NCI-H1694 (cell line): ENCODE measurements at regions not wholly inside any gene's neighbourhood (a gene's known extent, or its start where the extent isn't known, plus 50 kb on each side); places are given as distances from the start of the nearest gene placed in this dataset.

ENCODE experiments used
- DNase-seq: peaks from one replicate; lab custom pipeline; 2025; lab: John Stamatoyannopoulos, UW

DNA sequence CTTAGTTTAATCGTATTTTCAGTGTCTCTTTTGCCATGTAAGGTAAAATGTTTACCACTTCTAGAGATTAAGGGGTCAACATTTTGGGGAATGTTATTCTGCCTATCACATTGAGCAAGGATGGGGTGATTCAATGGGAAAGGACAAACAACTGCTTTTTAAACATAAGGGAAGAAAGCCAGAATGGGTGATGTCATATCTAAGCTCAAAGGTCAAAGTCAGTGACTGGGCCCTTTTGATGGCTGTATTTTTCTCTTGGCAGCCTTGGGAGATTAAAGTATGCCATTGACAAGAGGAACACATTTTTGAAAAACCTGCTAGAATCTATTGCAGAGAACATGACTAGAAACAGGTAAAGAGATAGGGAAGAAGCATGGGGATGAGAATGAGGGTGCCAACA lies 477.3 kb upstream of the IRAK1BP1 start:
- no peak for DNase-seq

DNA sequence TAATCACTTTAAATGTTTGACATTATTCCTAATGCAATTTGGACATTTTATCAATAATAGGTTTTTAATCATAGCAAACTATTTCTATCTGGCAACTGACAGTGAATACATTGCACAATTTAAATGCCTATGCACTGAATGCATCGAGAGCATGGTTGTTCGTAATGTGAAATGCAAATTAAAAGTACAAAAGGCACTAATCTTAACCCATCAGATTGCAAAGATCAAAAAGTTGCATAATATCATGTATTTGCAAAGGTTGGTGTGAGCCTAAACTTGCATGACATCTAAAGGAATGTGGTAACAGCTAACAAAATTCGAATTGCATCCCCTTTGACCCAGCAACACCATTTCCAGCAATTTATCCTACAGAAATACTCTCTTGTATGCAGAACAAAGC lies 469.9 kb upstream of the IRAK1BP1 start:
- no peak for DNase-seq

DNA sequence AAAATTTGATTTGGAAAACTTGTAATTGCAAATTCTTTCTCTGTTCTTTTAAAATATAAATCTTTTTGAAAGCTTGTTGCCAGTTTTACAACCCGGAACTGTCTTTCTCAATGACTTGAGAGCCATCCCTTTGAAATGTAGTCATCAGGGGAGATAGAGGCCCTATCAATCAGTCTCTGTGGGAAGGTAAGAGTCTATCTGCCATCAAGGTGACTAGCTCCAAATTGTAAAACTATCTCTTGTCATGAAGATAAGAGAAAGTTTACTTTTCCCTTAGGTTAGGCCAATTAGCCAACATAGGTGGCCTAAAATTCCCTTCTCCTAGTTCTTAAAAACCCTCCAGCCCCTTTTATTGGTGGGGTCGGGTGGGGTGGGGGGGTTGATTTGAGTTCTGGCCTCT lies 469.1 kb upstream of the IRAK1BP1 start:
- DNase-seq = no peak

DNA sequence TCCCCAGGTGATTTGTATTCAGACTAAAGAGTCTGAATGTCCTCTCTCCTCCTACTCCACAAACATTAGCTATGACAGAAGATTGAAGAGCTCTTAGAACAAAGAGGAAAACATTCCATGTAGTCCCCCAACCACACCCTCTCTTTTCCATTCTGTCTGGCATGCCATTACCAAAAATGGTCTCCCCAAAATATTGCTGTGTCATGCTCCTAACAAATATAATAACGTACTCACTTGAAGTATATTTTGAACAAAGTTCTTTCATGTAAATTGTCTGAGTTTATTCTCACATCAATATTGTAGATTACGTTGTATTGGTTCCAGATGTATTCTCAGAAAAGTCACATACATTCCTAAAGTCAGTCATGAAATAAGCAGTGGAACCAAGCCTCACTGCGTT lies 467.3 kb upstream of the IRAK1BP1 start:
- no peak for DNase-seq

DNA sequence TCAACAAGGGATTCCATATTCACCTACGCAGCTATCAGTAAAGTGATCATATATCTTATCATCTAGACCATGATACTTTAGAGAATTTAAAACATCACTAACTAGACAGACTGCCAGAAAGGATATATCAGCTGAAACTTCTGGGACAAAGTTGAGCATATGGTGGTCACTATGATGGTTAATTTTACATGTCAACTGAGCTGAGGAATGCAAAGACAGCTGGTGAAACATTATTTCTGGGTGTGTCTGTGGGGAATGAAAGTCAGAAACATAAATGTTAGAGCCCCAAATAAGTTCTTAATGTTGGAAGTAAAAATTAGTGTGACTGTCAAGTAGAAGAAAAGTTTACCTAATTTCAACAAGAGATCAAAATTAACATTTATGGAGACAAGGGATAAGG lies 440.0 kb upstream of the IRAK1BP1 start:
- no peak for DNase-seq

DNA sequence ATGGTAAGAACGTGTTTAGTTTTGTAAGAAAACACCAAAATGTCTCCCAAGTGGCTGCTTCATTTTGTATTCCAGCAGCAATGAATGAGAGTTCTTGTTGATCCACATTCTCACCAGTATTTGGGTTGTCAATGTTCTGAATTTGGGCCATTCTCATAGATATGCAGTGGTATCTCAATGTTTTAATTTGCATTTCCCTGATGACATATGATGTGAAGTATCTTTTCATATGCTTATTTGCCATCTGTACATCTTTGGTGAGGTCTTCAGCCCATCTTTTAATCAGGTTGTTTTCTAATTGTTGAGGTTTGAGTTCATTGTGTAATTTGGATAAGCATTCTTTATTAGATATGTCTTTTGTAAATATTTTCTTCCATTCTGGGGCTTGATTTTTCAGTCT lies 436.8 kb upstream of the IRAK1BP1 start:
- no peak for DNase-seq

DNA sequence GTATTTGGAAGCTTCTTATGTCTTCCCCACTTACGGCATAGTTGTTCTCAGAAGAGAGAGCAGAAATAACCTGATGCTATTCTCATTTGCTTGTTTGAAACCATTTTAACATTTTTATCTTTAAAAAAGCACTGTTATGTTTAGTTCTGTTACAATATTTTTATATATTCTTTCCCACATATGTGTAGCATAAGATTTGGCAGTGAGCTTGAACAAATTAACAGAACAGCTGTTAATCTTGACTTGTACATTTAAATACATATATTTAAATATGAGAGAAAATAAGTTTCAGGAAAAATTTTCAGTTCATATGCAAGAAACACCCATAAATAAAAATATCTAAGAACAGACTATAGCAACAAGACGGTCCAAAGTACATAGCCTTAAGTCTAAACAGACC lies 431.7 kb upstream of the IRAK1BP1 start:
- no peak for DNase-seq

DNA sequence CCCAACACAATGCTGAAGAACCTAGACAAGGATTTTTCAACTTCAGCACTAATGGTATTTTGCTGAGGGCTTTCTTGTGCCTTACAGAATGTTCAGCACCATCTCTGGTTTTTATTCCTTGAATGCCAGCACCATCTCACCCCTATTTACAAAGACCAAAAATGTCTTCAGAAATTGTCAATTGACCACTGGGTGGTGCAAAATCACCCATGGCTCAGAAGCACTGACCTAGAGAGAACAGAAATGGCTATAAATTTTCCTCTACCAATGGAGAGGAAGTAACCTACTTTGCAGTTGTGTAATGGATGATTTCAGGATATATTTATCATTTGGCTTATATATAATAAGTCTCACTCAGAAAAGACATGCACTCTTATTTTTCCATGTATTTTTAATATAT lies 431.0 kb upstream of the IRAK1BP1 start:
- DNase-seq = no peak

DNA sequence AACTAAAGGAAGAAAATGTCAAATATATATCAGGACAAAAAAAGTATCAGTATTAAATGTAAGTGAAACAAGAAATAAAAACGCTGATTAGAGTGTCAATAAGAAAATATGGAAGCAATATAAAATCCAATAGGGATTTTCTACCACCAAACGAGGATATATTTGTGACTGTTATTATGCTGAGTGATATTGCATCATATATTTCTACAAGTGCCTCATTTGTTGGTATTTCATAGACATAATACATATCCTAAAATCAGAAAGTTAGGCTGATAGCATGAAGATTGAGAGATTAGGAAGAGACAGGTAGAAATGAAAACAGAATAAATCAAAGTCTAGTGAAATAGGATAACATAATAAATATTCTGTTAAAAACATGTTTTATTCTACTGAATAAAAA lies 429.2 kb upstream of the IRAK1BP1 start:
- DNase-seq = no peak

DNA sequence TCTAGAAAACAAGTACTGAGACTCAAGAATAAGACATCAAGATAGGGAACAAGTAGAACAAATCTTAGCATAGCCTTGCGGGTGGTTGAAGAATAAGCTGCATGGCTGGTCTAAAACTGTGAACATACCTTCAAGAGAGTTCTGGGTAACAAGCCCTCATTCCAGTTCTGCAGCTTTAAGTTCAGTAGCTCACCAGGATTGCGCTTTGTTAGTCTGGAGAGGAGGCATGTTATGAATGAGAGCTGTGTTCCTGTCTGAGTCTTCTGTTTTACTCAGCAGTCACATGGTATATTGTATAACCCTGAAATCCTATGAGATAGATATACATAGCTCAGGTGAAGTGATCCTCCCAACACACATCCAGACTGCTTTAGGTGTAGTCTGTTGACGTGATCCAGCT lies 406.6 kb upstream of the IRAK1BP1 start:
- DNase-seq = no peak

DNA sequence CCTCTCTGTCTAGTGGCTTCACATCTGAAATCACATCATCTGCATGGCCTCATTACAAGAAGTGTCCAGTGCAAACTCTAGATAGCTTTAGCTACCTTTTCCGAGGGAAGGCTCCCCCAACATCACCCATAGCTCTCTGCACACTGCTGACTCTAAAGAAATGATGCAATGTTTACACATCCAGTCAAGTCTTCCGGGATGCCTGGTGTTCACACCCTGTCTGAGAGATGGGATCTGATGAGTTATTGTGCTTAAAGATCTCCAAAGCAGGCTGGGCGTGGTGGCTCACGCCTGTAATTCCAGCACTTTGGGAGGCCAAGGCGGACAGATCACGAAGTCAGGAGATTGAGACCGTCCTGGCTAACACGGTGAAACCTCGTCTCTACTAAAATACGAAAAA lies 404.6 kb upstream of the IRAK1BP1 start:
- no peak for DNase-seq

DNA sequence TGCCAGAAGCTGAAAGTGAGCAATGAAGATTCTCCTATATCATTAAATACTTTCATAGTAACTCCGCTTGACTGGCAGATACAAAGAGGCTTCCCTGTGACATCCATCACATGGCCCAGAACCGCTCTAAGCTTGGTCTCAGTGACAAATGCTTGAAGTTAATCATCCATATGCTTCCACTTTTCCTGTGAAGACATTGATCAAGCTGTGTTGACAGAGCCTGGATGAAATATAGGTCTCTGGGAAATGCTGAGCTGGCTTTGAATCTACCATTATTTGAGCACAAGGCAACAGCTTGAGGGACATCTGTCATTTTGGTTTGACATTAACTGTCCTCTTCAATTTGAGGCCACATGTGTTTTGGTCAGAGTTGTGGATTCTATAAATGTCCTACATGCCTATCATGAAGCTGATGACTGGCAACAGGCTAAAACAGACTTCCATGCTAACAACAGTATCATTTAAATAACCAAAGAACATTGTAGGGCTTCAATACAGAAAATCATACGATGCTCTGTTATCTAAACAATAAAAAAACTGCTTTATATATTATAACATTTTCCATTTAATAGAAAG lies 402.2 kb upstream of the IRAK1BP1 start:
- DNase-seq = no peak

DNA sequence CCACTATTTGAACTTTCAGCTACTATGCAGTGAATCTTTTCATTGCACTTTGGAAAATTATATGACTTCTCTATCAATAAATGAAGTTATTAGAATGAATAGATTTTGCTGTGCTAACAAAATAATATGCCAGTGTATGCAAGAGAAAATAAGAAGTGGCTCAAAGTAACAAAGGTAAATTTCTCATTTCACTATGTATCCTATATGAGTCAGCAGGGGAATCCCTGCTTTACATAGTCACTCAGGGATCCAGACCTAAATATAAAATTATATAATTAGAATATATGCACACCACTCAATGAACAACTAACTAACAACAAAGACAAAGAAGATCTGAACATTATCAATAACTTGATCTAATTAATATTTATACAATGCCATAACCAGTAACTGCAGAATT lies 390.8 kb upstream of the IRAK1BP1 start:
- no peak for DNase-seq

DNA sequence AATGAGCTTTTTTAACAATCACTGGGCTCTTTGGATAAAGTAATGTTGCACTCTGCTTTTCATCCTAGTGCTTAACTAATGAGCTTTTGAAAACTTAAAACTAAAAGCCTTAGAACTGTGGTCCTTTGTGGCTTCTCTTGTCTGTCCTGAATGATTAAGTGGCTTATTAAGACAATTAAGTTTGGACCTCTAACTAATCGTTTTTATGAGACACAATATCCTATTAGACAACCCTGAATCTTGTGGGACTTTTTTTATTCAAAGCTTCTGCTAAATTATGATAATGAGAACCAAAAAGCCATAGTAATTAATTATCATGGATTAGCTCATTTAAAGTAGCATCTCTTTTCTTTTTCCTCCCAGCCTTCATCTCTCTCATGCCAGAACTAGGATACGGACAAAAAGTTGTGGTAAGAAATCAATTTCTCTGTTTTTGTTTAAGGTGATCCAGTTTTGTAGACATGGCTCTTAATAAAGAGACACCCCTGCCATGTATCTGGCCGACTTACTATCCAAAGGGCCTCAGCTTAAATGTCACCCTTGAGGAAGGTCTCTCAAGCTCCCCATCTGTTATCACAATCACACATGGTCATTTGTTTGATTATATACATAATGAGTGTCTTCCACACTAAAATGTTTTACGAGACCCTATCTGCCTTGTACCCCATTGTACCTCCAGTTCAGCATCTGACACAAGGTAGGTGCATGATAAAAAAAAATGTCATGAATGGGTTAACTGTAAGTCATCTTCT lies 384.4 kb upstream of the IRAK1BP1 start:
- no peak for DNase-seq

DNA sequence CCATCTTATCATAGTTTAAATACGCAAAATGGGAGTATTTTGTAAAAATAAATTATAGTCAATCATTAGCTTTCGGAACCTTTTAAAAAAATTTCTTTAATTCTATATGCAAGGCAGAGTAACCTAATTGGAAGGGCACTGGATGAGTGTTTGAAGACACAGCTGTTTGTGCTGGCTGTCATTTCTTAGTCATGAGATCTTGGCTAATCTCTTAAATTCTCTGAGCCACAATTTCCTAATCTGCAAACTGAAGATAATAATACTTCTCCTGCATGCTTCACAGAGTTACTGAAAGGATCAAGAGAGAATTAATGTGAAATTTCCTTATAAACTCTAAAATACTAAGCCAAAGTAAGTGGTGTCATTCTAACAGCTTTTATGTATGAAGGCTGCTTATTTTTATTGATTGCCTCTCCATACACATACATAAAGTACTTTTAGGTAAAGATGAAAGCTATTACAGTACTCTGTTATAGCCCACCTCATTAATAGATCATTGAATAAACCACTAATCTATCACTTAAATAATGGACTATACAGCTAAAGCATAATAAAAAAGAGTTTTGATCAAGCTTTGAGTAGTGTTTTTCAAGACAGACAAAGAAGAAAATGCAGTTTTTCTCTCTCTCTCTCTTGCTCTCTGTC lies 383.7 kb upstream of the IRAK1BP1 start:
- DNase-seq = no peak

DNA sequence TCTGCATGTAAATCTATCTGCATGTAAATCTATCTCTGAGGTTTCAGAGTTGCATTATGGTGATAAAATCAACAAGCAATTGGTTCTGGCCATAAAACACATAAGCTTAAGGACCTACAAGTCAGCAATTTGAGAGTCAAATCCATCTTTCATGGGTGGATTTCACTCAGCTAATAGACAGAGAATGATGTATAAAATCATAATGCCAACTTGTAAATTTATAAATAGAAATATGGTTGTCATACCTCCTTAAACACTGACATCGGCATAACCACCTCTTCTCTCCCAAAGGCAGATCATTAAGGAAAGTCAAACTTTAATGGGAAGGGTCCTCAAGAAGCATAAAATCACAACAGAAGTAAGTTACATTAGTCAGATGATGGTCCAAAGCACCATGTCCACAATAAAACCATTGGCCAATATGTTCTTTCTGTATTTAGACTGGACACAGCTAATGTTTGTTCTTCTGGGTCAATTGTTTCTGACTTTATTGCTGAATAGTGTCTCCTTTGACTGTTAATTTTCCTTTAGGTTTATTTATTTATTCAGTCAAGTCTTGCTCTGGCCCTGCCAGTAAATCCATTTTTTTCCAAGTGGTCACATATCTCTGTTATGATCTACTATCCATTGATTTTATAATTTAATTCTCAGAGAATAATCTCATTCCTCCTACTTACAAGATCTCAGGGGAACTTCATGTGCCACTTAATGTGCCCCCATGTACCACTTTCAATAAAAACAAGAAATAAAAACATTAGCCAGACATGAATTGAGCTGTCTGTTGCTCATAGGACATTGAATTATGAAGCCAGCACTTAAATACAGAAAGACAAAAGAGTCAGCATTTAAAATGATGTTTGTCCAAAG lies 382.9 kb upstream of the IRAK1BP1 start:
- no peak for DNase-seq

DNA sequence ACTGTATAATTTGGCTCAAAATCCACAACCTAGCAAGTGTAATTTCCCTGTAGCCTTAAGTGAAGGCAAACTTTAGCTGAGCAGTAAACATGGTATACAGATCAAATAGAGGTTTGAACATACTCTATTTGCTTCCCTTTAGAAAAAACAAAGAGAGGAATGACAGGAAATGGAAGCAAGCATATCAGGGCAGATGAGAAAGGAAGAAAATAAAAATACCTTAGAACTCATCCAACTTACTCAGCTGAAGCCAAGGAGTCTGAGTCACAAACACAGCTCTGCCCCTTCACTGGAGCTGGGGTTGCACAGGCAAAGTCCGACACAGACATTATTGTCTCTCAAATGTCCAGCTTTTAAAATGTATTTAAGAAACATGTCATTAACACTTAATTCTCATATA lies 379.9 kb upstream of the IRAK1BP1 start:
- DNase-seq = no peak

DNA sequence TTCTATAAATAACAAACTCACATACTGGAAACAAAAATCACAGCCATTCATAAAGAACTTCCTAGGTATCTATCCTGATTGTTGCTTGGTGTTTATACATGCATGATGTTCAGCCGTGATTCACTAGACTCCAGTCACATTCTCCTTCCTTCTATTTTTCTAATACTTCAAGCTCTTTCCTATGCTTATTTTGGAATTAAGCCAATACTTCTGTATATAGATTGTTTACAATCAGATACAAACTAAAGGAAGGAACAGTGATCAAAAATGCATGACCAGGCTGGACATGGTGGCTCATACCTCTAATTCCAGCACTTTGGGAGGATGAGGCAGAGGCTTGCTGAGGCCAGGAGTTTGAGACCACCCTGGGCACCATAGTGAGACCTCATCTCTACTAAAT lies 377.5 kb upstream of the IRAK1BP1 start:
- no peak for DNase-seq

DNA sequence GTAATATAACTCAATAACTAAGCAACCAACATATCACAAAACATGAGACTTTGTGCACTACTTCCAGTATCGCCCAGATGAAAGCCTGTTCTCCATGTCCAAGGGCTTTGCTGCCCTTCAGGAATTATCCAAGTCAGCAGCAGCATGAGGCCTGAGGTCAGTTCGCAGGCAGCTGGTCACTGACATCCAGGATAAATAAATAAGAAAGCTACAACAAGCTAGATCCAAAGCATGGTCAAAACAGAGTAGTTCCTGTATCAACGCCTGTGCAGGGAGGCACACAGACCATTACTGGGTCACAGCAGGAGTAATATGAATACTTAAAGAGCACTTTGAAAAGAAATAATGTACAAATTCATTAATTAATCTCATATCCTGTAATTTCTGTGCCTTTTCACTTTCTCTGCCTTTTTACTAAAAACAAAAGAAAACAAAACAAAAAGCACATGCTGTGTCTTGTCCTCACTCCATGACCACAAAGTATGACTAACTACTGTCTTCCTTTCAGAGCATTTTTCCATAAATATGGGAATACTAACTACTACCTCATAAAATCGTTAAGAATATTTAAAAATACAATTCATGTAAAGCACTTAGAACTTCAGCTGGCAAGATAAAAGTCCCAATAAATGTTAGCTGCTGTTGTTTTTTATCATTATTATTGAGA lies 374.9 kb upstream of the IRAK1BP1 start:
- DNase-seq = no peak

DNA sequence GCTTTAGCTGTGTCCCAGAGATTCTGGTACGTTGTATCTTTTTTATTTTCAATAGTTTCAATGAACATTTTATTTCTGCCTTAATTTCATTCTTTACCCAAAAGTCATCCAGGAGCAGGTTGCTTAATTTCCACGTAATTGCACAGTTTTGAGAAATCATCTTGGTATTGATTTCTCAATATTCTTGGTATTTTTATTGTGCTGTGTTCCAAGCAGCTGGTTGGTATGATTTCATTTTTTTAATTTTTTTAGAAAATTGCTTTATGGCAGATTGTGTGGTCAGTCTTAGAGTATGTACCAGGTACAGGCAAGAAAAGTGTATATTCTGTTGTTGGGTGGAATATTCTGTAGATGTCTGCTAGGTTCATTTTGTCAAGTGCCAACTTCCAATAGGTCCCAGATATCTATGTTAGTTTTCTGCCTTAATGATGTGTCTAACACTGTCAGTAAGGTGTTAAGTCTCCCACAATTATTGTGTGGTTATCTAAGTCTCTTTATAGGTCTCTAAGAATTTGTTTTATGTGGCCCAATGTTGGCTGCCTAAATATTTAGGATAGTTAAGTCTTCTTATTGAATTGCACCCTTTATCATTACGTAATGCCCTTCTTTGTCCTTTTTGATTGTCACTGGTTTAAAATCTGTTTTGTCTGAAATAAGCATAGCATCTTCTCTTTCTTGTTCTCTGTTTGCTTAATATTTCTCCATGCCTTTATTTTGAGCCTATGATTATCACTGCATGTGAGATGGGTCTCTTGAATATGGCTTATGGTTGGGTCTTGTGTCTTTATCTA lies 366.9 kb upstream of the IRAK1BP1 start:
- DNase-seq = no peak

DNA sequence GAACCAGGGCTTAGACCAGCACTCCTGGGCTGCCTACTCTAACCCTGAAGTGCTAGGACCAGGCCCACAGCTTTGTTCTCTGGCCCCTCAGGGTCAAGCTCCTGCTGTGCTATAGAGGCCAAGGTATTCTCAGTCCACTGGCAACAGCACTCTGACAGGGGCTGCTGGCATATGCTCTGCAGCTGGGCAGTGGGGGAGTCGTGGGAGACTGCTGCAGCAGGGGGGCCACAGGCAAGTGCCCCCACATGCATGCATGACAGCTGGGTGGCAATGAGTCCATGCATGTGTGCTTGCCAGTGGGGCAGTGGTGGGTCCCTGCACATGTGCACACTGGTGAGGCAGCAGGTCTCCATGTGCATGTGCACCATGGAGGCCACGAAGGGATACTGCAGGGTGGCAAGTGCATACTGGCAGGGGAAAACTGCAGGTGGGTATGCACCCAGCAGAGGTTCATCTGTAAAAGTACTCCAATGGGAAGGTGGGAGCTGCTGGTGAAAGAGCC lies 364.9 kb upstream of the IRAK1BP1 start:
- DNase-seq = no peak
